Ascending aorta (tissue), 2 donors: ENCODE measurements at regions not wholly inside any gene's neighbourhood (a gene's known extent, or its start where the extent isn't known, plus 50 kb on each side); places are given as distances from the start of the nearest gene placed in this dataset.

Source experiments
- DNase-seq, 2 donors: peaks; one replicate each; pipeline ENCODE4 v3.0.0-alpha.2; 2019; ENCODE audit warnings: low spot score in 2 of 2
- H3K27ac ChIP-seq, 2 donors: fragments of 200-600 bp; sonication (generic); one replicate each; pipeline ENCODE4 v1.5.1; 2016 to 2017; ENCODE audit warnings: mild to moderate bottlenecking in 1 of 2
- H3K27me3 ChIP-seq: fragments of 200-600 bp; sonication (generic); one replicate; pipeline ENCODE4 v1.5.1; 2017
- H3K36me3 ChIP-seq, 2 donors: fragments of 200-600 bp; sonication (generic); one replicate each; pipeline ENCODE4 v1.5.1; 2016
- H3K4me1 ChIP-seq, 2 donors: fragments of 200-600 bp; sonication (generic); one replicate each; pipeline ENCODE4 v1.5.1; 2016 to 2017; ENCODE audit warnings: mild to moderate bottlenecking in 1 of 2
- H3K4me3 ChIP-seq, 2 donors: fragments of 200-600 bp; sonication (generic); one replicate each; pipeline ENCODE4 v1.5.1; 2016 to 2017; ENCODE audit warnings: mild to moderate bottlenecking in 1 of 2
- H3K9me3 ChIP-seq, 2 donors: fragments of 200-600 bp; sonication (generic); one replicate each; pipeline ENCODE4 v1.5.1; 2016
- CTCF ChIP-seq, 3 experiments: fragments of 200-600 bp in 2 of 3; fragments of 450-650 bp in 1 of 3; sonication (generic) in 2 of 3; IDR thresholded peaks; one replicate each; pipeline ENCODE4 v1.5.1; 2016 to 2019; ENCODE audit warnings: antibody characterized with exemption in 3 of 3, mild to moderate bottlenecking in 1 of 3, moderate library complexity in 1 of 3
- intact Hi-C: fragments of 100-400 bp; cut with DNase I; formaldehyde crosslinking; loops from one replicate; pipeline ENCODE4 v1.15.1; 2023

- Histone ChIP-seq H3K4me1 (peaks cover 0 to 5% of the 10 kb centered on the region in 2 donors), H3K27ac (peak overlapping the region; percentile 39 to 41), H3K36me3 (no peaks in the 10 kb centered on the region), H3K9me3 (no peaks in the 10 kb centered on the region), H3K27me3 (no peaks in the 10 kb centered on the region), H3K4me3 (no peak overlapping the region)
- TF ChIP-seq CTCF (IDR thresholded peaks at IDR 0.05), result no peak
- DNase-seq, result no peak
- intact Hi-C loops, result loop anchor here (5.0 to 10.0 kb wide), 2 partner anchors 242 to 520 kb away; partner anchors contain the start of gene ZMIZ1
Observed at GRCh38 chr10:78544423-78545090, 510.9 kb downstream of the RPS24 start.

- intact Hi-C loops, result loop anchor here (10.0 kb wide), 1 partner anchor 519 kb away; the partner anchor contains the start of gene ZMIZ1
- Histone ChIP-seq H3K27ac (no peak overlapping the region), H3K4me1 (peaks cover 0 to 5% of the 10 kb centered on the region in 2 donors), H3K27me3 (no peaks in the 10 kb centered on the region), H3K9me3 (no peaks in the 10 kb centered on the region), H3K36me3 (no peaks in the 10 kb centered on the region), H3K4me3 (no peak overlapping the region)
- no peak for TF ChIP-seq CTCF (IDR thresholded peaks at IDR 0.05)
- no peak for DNase-seq
Observed at GRCh38 chr10:78545756-78546155, 512.1 kb downstream of the RPS24 start.

GRCh38 chr10:78547397-78547796, 513.7 kb downstream of the RPS24 start:
- Histone ChIP-seq H3K9me3 (no peaks in the 10 kb centered on the region), H3K27me3 (no peaks in the 10 kb centered on the region), H3K36me3 (no peaks in the 10 kb centered on the region), H3K4me1 (peaks cover 6 to 15% of the 10 kb centered on the region in 2 donors), H3K4me3 (no peak overlapping the region), H3K27ac (no peak overlapping the region)
- DNase-seq, result no peak
- intact Hi-C loops, result loop anchor here (10.0 kb wide), 1 partner anchor 517 kb away; the partner anchor contains the start of gene ZMIZ1
- no peak for TF ChIP-seq CTCF (IDR thresholded peaks at IDR 0.05)

GRCh38 chr10:78547905-78548304, 514.2 kb downstream of the RPS24 start:
- Histone ChIP-seq H3K9me3 (no peaks in the 10 kb centered on the region), H3K4me3 (no peak overlapping the region), H3K27me3 (no peaks in the 10 kb centered on the region), H3K36me3 (no peaks in the 10 kb centered on the region), H3K4me1 (peaks cover 6 to 20% of the 10 kb centered on the region in 2 donors), H3K27ac (no peak overlapping the region)
- intact Hi-C loops, result loop anchor here (10.0 kb wide), 1 partner anchor 517 kb away; the partner anchor contains the start of gene ZMIZ1
- DNase-seq, result no peak
- TF ChIP-seq CTCF (IDR thresholded peaks at IDR 0.05), result no peak

GRCh38 chr10:78548369-78548768, 514.7 kb downstream of the RPS24 start:
- no peak overlapping the region for H3K4me3 ChIP-seq
- H3K9me3 ChIP-seq, result no peaks in the 10 kb centered on the region
- no peak for DNase-seq
- intact Hi-C loops, result loop anchor here (10.0 kb wide), 1 partner anchor 516 kb away; the partner anchor contains the start of gene ZMIZ1
- no peaks in the 10 kb centered on the region for H3K36me3 ChIP-seq
- no peak for TF ChIP-seq CTCF (IDR thresholded peaks at IDR 0.05)
- H3K4me1 ChIP-seq, result peaks cover 6 to 22% of the 10 kb centered on the region in 2 donors
- H3K27ac ChIP-seq, result no peak overlapping the region
- H3K27me3 ChIP-seq, result no peaks in the 10 kb centered on the region
